DND-41 (cell line): ENCODE measurements at regions not wholly inside any gene's neighbourhood (a gene's known extent, or its start where the extent isn't known, plus 50 kb on each side); places are given as distances from the start of the nearest gene placed in this dataset.

ENCODE experiments used
- ATAC-seq: fragments of 200-7000 bp; cut with Tn5 transposase; 3 replicates; pipeline ENCODE4 v1.9.1; 2021; ENCODE audit warnings: low read depth; ENCODE audit not compliant: insufficient read depth
- DNase-seq: peaks from one replicate; pipeline ENCODE4 v3.0.0-alpha.2; 2020
- H2AFZ ChIP-seq: 2 replicates; pipeline ENCODE4 v1.6.0; 2012; ENCODE audit warnings: low read depth, low read length
- H3K27ac ChIP-seq: 2 replicates; pipeline ENCODE4 v1.5.1; 2012; ENCODE audit warnings: low read length, inconsistent platforms
- H3K27me3 ChIP-seq: fragments of 200-600 bp; sonication (generic); 2 replicates; pipeline ENCODE4 v1.6.0; 2012; ENCODE audit warnings: low read length, mild to moderate bottlenecking, inconsistent platforms; ENCODE audit not compliant: insufficient read depth, poor library complexity
- H3K36me3 ChIP-seq: 2 replicates; pipeline ENCODE4 v1.5.1; 2012; ENCODE audit warnings: low read length, inconsistent platforms; ENCODE audit not compliant: insufficient read depth
- H3K4me1 ChIP-seq: 2 replicates; pipeline ENCODE4 v1.5.1; 2012; ENCODE audit warnings: mild to moderate bottlenecking, low read length; ENCODE audit not compliant: insufficient read depth
- H3K4me2 ChIP-seq: 2 replicates; pipeline ENCODE4 v1.6.0; 2012; ENCODE audit warnings: mild to moderate bottlenecking, moderate library complexity, low read length, inconsistent platforms; ENCODE audit not compliant: insufficient read depth
- H3K4me3 ChIP-seq, 2 experiments: fragments of 200-600 bp in 1 of 2; shearing (Covaris generic) in 1 of 2; 2 replicates each; pipeline ENCODE4 v1.5.1; 2012 to 2016; ENCODE audit warnings: inconsistent platforms in 2 of 2, low read length in 2 of 2, mild to moderate bottlenecking in 2 of 2, low read depth in 1 of 2, moderate library complexity in 1 of 2
- H3K79me2 ChIP-seq: 2 replicates; pipeline ENCODE4 v1.6.0; 2012; ENCODE audit warnings: low read length, inconsistent platforms; ENCODE audit not compliant: insufficient read depth
- H3K9ac ChIP-seq: 2 replicates; pipeline ENCODE4 v1.6.0; 2012; ENCODE audit warnings: low read depth, mild to moderate bottlenecking, inconsistent platforms, low read length, moderate library complexity
- H3K9me3 ChIP-seq: 2 replicates; pipeline ENCODE4 v1.5.1; 2012; ENCODE audit warnings: low read length, moderate library complexity, mild to moderate bottlenecking, inconsistent platforms; ENCODE audit not compliant: insufficient read depth, severe bottlenecking
- H4K20me1 ChIP-seq: 2 replicates; pipeline ENCODE4 v1.6.0; 2012; ENCODE audit warnings: low read length; ENCODE audit not compliant: insufficient read depth
- EZH2 ChIP-seq: IDR thresholded peaks from 3 replicates; pipeline ENCODE4 v1.6.1; 2012; ENCODE audit warnings: borderline replicate concordance, low read depth, mild to moderate bottlenecking, moderate library complexity, low read length, inconsistent platforms; ENCODE audit not compliant: severe bottlenecking
- TF ChIP-seq, protein P1 (sequence below): IDR thresholded peaks from 2 replicates; pipeline ENCODE4 v1.5.1; 2012; ENCODE audit warnings: borderline replicate concordance, low read length, moderate library complexity, mild to moderate bottlenecking; ENCODE audit not compliant: poor library complexity, severe bottlenecking; ENCODE audit errors: extremely low read depth

DNA sequence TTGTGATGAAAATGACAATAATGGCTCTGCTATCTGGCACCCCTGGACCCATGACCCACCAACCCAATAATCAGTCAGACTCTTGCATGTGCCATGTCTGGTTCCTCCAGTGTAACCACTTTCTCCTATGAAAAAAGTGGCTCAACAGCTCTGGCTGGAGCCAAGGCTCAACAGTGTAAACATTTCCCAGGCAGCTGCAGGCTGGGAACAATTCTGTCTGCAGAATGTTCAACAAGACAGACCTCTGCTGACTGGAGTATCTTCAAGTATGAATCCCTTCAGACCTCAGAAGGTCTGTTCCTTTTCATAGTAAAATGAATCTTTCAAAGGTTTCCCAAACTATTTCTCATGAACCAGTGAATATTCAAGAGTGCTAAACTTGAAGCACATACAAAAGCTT is 410.1 kb upstream of the HTR2A start:
- no peak overlapping the region for H2AFZ ChIP-seq

DNA sequence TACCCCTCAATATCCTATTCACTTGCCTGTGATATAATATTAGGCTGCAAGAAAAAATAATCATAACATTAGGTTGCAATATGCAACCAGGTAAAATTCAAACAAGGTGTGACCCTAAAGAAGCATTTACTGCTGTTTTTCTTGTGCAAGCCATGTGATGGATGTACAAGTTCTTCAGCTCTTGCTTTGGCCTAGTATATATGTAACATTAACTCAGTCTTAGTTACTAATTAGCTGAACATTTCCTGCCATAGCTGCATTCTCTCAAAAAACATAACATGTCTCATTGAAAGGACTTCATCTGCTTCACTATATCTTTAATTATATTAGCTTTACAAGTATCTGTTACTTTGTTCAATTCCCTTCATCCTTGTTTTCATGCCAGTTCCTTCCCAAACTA is 406.8 kb upstream of the HTR2A start:
- no peak overlapping the region for H3K4me2 ChIP-seq
- no peak for ATAC-seq

More for the DNA sequence above, 410.1 kb upstream of the HTR2A start:
- TF ChIP-seq, protein P1, sequence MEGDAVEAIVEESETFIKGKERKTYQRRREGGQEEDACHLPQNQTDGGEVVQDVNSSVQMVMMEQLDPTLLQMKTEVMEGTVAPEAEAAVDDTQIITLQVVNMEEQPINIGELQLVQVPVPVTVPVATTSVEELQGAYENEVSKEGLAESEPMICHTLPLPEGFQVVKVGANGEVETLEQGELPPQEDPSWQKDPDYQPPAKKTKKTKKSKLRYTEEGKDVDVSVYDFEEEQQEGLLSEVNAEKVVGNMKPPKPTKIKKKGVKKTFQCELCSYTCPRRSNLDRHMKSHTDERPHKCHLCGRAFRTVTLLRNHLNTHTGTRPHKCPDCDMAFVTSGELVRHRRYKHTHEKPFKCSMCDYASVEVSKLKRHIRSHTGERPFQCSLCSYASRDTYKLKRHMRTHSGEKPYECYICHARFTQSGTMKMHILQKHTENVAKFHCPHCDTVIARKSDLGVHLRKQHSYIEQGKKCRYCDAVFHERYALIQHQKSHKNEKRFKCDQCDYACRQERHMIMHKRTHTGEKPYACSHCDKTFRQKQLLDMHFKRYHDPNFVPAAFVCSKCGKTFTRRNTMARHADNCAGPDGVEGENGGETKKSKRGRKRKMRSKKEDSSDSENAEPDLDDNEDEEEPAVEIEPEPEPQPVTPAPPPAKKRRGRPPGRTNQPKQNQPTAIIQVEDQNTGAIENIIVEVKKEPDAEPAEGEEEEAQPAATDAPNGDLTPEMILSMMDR: no peak
- no peak for TF ChIP-seq EZH2
- Histone ChIP-seq H4K20me1 (no peaks in the 10 kb centered on the region), H3K27ac (no peak overlapping the region), H3K79me2 (no peaks in the 10 kb centered on the region), H3K4me3 (no peak overlapping the region), H3K4me1 (peaks cover 5% of the 10 kb centered on the region; the same call in 1 of the 2 replicates), H3K36me3 (no peaks in the 10 kb centered on the region), H3K9ac (no peak overlapping the region), H3K4me2 (no peak overlapping the region), H3K9me3 (no peaks in the 10 kb centered on the region), H3K27me3 (peaks cover 3% of the 10 kb centered on the region)
- DNase-seq (no peak), ATAC-seq (no peak)

DNA sequence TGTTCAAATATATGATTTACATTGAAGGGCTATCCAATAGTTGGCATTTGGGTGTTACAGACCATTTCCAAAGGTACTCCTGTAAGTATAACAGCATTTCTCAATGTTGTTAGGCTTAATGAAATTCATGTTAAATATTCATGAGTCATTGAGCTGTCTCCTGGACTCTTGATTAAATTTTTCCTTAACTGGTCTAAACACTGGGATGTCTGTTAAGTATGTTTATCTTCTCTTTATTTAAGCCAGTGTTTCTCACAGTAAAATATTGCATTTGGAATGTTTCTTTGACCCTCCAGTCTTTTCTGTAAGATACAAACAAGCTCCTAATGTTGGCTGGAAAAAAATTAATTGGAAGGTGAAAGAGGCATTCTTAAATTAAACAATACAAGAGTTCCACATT is 402.5 kb upstream of the HTR2A start:
- Histone ChIP-seq H3K4me1 (no peaks in the 10 kb centered on the region), H3K79me2 (no peaks in the 10 kb centered on the region), H3K27ac (no peak overlapping the region), H3K27me3 (no peaks in the 10 kb centered on the region), H4K20me1 (no peaks in the 10 kb centered on the region), H3K4me3 (no peak overlapping the region), H2AFZ (no peak overlapping the region), H3K36me3 (no peaks in the 10 kb centered on the region), H3K9ac (no peak overlapping the region), H3K9me3 (no peaks in the 10 kb centered on the region), H3K4me2 (no peak overlapping the region)
- no peak for ATAC-seq
- DNase-seq: no peak
- TF ChIP-seq EZH2: no peak
- TF ChIP-seq, protein P1: no peak

More for the DNA sequence above, 406.8 kb upstream of the HTR2A start:
- Histone ChIP-seq H3K27me3 (peaks cover 3% of the 10 kb centered on the region), H3K9me3 (no peaks in the 10 kb centered on the region), H3K27ac (no peak overlapping the region), H3K4me1 (no peaks in the 10 kb centered on the region), H3K4me3 (no peak overlapping the region), H4K20me1 (no peaks in the 10 kb centered on the region), H3K79me2 (no peaks in the 10 kb centered on the region), H3K9ac (no peak overlapping the region), H3K36me3 (no peaks in the 10 kb centered on the region), H2AFZ (no peak overlapping the region)
- TF ChIP-seq, protein P1: no peak
- TF ChIP-seq EZH2: no peak
- no peak for DNase-seq

DNA sequence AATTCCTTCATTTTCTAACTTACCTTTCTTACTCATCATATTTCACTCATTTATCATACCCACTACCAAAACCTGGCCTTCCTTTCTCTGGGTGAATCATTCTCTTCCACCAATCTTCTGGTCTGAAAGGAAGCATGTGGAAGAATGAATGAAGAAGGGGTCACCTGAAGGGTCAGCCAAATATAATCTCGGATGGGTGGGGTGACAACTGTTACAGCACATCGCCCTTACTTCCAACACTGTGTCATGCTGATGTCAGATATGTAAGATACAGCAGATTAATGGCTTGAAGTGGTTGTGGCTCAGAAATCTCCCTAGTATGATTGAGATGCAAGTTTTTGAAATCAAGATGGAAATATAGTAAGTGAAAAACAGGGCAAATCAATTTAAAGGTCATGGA is 401.7 kb upstream of the HTR2A start:
- Histone ChIP-seq H4K20me1 (no peaks in the 10 kb centered on the region), H3K27ac (no peak overlapping the region), H3K27me3 (no peaks in the 10 kb centered on the region), H3K4me3 (no peak overlapping the region), H2AFZ (no peak overlapping the region), H3K9ac (no peak overlapping the region), H3K79me2 (no peaks in the 10 kb centered on the region), H3K4me1 (no peaks in the 10 kb centered on the region), H3K9me3 (no peaks in the 10 kb centered on the region), H3K36me3 (no peaks in the 10 kb centered on the region), H3K4me2 (no peak overlapping the region)
- no peak for TF ChIP-seq EZH2
- TF ChIP-seq, protein P1: no peak
- ATAC-seq (no peak), DNase-seq (no peak)
